IMR-90 (cell line): ENCODE measurements at regions not wholly inside any gene's neighbourhood (a gene's known extent, or its start where the extent isn't known, plus 50 kb on each side); places are given as distances from the start of the nearest gene placed in this dataset.

Source experiments
- BHLHE40 ChIP-seq: fragments of 150-350 bp; IDR thresholded peaks from 2 replicates; pipeline ENCODE4 v1.6.1; 2016; ENCODE audit warnings: mild to moderate bottlenecking, low read depth, low read length
- CHD1 ChIP-seq: IDR thresholded peaks from 2 replicates; pipeline ENCODE4 v1.6.1; 2012; ENCODE audit warnings: low read depth, low read length, improper control_type of control experiment
- CTCF ChIP-seq: conservative IDR thresholded peaks from 2 replicates; pipeline ENCODE4 v1.5.1; 2012; ENCODE audit warnings: mild to moderate bottlenecking, low read depth, low read length, improper control_type of control experiment
- MAFK ChIP-seq: IDR thresholded peaks from 2 replicates; pipeline ENCODE4 v1.6.1; 2012; ENCODE audit warnings: low read depth, low read length, improper control_type of control experiment
- MXI1 ChIP-seq: IDR thresholded peaks from 2 replicates; pipeline ENCODE4 v1.6.1; 2012; ENCODE audit warnings: low read depth, mild to moderate bottlenecking, low read length, moderate library complexity, borderline replicate concordance
- NFE2L2 ChIP-seq: fragments of 150-350 bp; IDR thresholded peaks from 2 replicates; pipeline ENCODE4 v1.6.1; 2016; ENCODE audit warnings: low read depth, mild to moderate bottlenecking, low read length
- POLR2A ChIP-seq: IDR thresholded peaks from 2 replicates; pipeline ENCODE4 v1.6.1; 2012; ENCODE audit warnings: mild to moderate bottlenecking, low read depth, low read length
- RAD21 ChIP-seq: IDR thresholded peaks from 2 replicates; pipeline ENCODE4 v1.6.1; 2012; ENCODE audit warnings: low read length, improper control_type of control experiment
- RCOR1 ChIP-seq: IDR thresholded peaks from 2 replicates; pipeline ENCODE4 v1.6.1; 2012; ENCODE audit warnings: mild to moderate bottlenecking, low read length, improper control_type of control experiment; ENCODE audit not compliant: insufficient replicate concordance
- RFX5 ChIP-seq: IDR thresholded peaks from 2 replicates; pipeline ENCODE4 v1.8.0; 2012; ENCODE audit warnings: low read depth, mild to moderate bottlenecking, low read length, moderate library complexity
- USF2 ChIP-seq: fragments of 150-350 bp; IDR thresholded peaks from 2 replicates; pipeline ENCODE4 v1.6.1; 2017; ENCODE audit warnings: mild to moderate bottlenecking, antibody characterized with exemption, low read length, low read depth

GRCh38 chr22:27146866-27147633 lies 489.7 kb downstream of the MIAT start:
- TF ChIP-seq CTCF, result no peak
- TF ChIP-seq MXI1, result no peak
- no peak for TF ChIP-seq USF2
- no peak for TF ChIP-seq RFX5
- no peak for TF ChIP-seq NFE2L2
- no peak for TF ChIP-seq POLR2A
- TF ChIP-seq CHD1, result no peak
- no peak for TF ChIP-seq MAFK
- no peak for TF ChIP-seq RCOR1
- no peak for TF ChIP-seq BHLHE40
- TF ChIP-seq RAD21, result no peak
